ENCODE measurements at regions not wholly inside any gene's neighbourhood (a gene's known extent, or its start where the extent isn't known, plus 50 kb on each side); places are given as distances from the start of the nearest gene placed in this dataset.

GRCh38 chr2:133773854-133774653 lies 205.8 kb upstream of the NCKAP5 start:
- no peak for DNase-seq (ENCODE audit: low spot score in 2 of 2)
- no peaks in the 10 kb centered on the region for H3K4me1 ChIP-seq
- in situ Hi-C loops (cut with MboI; ENCODE audit: low sequenced_read_pairs), result no loop called here
- no peak overlapping the region for H3K4me3 ChIP-seq
- peaks cover 6% of the 10 kb centered on the region; the same call in 1 of the 2 replicates for H3K27me3 ChIP-seq (ENCODE audit: low read depth)
- H3K36me3 ChIP-seq (replicated peaks), result no peaks in the 10 kb centered on the region
- H3K9me3 ChIP-seq, result no peaks in the 10 kb centered on the region

- Histone ChIP-seq H3K4me1 (no peaks in the 10 kb centered on the region), H3K27me3 (ENCODE audit: low read depth) (peaks cover 6% of the 10 kb centered on the region; the same call in 1 of the 2 replicates), H3K36me3 (replicated peaks) (no peaks in the 10 kb centered on the region), H3K9me3 (no peaks in the 10 kb centered on the region), H3K4me3 (no peak overlapping the region)
- in situ Hi-C loops (cut with MboI; ENCODE audit: low sequenced_read_pairs), result no loop called here
- DNase-seq (ENCODE audit: low spot score in 2 of 2), result no peak
Observed at GRCh38 chr2:133774654-133775015, 206.4 kb upstream of the NCKAP5 start.

GRCh38 chr2:133776936-133777573 lies 208.8 kb upstream of the NCKAP5 start:
- DNase-seq (ENCODE audit: low spot score in 2 of 2), result no peak
- peaks cover 6% of the 10 kb centered on the region; the same call in 1 of the 2 replicates for H3K27me3 ChIP-seq (ENCODE audit: low read depth)
- H3K9me3 ChIP-seq, result no peaks in the 10 kb centered on the region
- in situ Hi-C loops (cut with MboI; ENCODE audit: low sequenced_read_pairs), result no loop called here
- H3K36me3 ChIP-seq (replicated peaks), result no peaks in the 10 kb centered on the region
- H3K4me1 ChIP-seq, result no peaks in the 10 kb centered on the region
- no peak overlapping the region for H3K4me3 ChIP-seq

- Histone ChIP-seq H3K4me1 (no peaks in the 10 kb centered on the region), H3K36me3 (replicated peaks) (no peaks in the 10 kb centered on the region), H3K27me3 (ENCODE audit: low read depth) (peaks cover 6% of the 10 kb centered on the region; the same call in 1 of the 2 replicates), H3K9me3 (no peaks in the 10 kb centered on the region), H3K4me3 (no peak overlapping the region)
- DNase-seq (ENCODE audit: low spot score in 2 of 2), result no peak
- in situ Hi-C loops (cut with MboI; ENCODE audit: low sequenced_read_pairs), result no loop called here
Observed at GRCh38 chr2:133777574-133777960, 209.3 kb upstream of the NCKAP5 start.

GRCh38 chr2:133780099-133780996 lies 212.1 kb upstream of the NCKAP5 start:
- peak; percentile 69 to 80 for DNase-seq (ENCODE audit: low spot score in 2 of 2)
- no peaks in the 10 kb centered on the region for H3K9me3 ChIP-seq
- H3K36me3 ChIP-seq (replicated peaks), result no peaks in the 10 kb centered on the region
- H3K27me3 ChIP-seq (ENCODE audit: low read depth), result peaks cover 3% of the 10 kb centered on the region; the same call in 1 of the 2 replicates
- in situ Hi-C loops (cut with MboI; ENCODE audit: low sequenced_read_pairs), result no loop called here
- H3K4me3 ChIP-seq, result no peak overlapping the region
- H3K4me1 ChIP-seq, result no peaks in the 10 kb centered on the region

- Histone ChIP-seq H3K9me3 (no peaks in the 10 kb centered on the region), H3K27me3 (ENCODE audit: low read depth) (no peaks in the 10 kb centered on the region; the same call in 1 of the 2 replicates)
- in situ Hi-C loops (cut with MboI; ENCODE audit: low sequenced_read_pairs), result no loop called here
Observed at GRCh38 chr2:133780997-133781513, 212.8 kb upstream of the NCKAP5 start.

GRCh38 chr2:133787207-133787606 lies 218.9 kb upstream of the NCKAP5 start:
- H3K27me3 ChIP-seq (ENCODE audit: low read depth), result no peaks in the 10 kb centered on the region; the same call in 1 of the 2 replicates
- in situ Hi-C loops (cut with MboI; ENCODE audit: low sequenced_read_pairs), result no loop called here
- no peaks in the 10 kb centered on the region for H3K36me3 ChIP-seq (replicated peaks)
- H3K4me3 ChIP-seq, result no peak overlapping the region
- no peaks in the 10 kb centered on the region for H3K9me3 ChIP-seq
- H3K4me1 ChIP-seq, result no peaks in the 10 kb centered on the region
- DNase-seq (ENCODE audit: low spot score in 2 of 2), result no peak

More at GRCh38 chr2:133780997-133781513, 212.8 kb upstream of the NCKAP5 start:
- no peaks in the 10 kb centered on the region for H3K36me3 ChIP-seq (replicated peaks)
- no peak for DNase-seq (ENCODE audit: low spot score in 2 of 2)
- H3K4me1 ChIP-seq, result no peaks in the 10 kb centered on the region
- H3K4me3 ChIP-seq, result no peak overlapping the region

GRCh38 chr2:133787651-133788050 lies 219.4 kb upstream of the NCKAP5 start:
- Histone ChIP-seq H3K4me1 (no peaks in the 10 kb centered on the region), H3K36me3 (replicated peaks) (no peaks in the 10 kb centered on the region), H3K27me3 (ENCODE audit: low read depth) (no peaks in the 10 kb centered on the region; the same call in 1 of the 2 replicates), H3K4me3 (no peak overlapping the region), H3K9me3 (no peaks in the 10 kb centered on the region)
- in situ Hi-C loops (cut with MboI; ENCODE audit: low sequenced_read_pairs), result no loop called here
- DNase-seq (ENCODE audit: low spot score in 2 of 2), result no peak

GRCh38 chr2:133788386-133788785 lies 220.1 kb upstream of the NCKAP5 start:
- H3K27me3 ChIP-seq (ENCODE audit: low read depth), result no peaks in the 10 kb centered on the region; the same call in 1 of the 2 replicates
- no peaks in the 10 kb centered on the region for H3K4me1 ChIP-seq
- no peak overlapping the region for H3K4me3 ChIP-seq
- DNase-seq (ENCODE audit: low spot score in 2 of 2), result no peak
- no peaks in the 10 kb centered on the region for H3K36me3 ChIP-seq (replicated peaks)
- in situ Hi-C loops (cut with MboI; ENCODE audit: low sequenced_read_pairs), result no loop called here
- H3K9me3 ChIP-seq, result no peaks in the 10 kb centered on the region

GRCh38 chr2:133789743-133790142 lies 221.5 kb upstream of the NCKAP5 start:
- no peak for DNase-seq (ENCODE audit: low spot score in 2 of 2)
- Histone ChIP-seq H3K4me3 (no peak overlapping the region), H3K36me3 (replicated peaks) (no peaks in the 10 kb centered on the region), H3K27me3 (ENCODE audit: low read depth) (no peaks in the 10 kb centered on the region; the same call in 1 of the 2 replicates), H3K4me1 (no peaks in the 10 kb centered on the region), H3K9me3 (no peaks in the 10 kb centered on the region)
- in situ Hi-C loops (cut with MboI; ENCODE audit: low sequenced_read_pairs), result no loop called here

GRCh38 chr2:133790711-133791110 lies 222.4 kb upstream of the NCKAP5 start:
- H3K4me1 ChIP-seq, result no peaks in the 10 kb centered on the region
- H3K27me3 ChIP-seq (ENCODE audit: low read depth), result no peaks in the 10 kb centered on the region; the same call in 1 of the 2 replicates
- in situ Hi-C loops (cut with MboI; ENCODE audit: low sequenced_read_pairs), result no loop called here
- H3K4me3 ChIP-seq, result no peak overlapping the region
- DNase-seq (ENCODE audit: low spot score in 2 of 2), result no peak
- no peaks in the 10 kb centered on the region for H3K9me3 ChIP-seq
- no peaks in the 10 kb centered on the region for H3K36me3 ChIP-seq (replicated peaks)

- in situ Hi-C loops (cut with MboI; ENCODE audit: low sequenced_read_pairs), result no loop called here
- DNase-seq (ENCODE audit: low spot score in 2 of 2), result no peak
- H3K4me1 ChIP-seq, result no peaks in the 10 kb centered on the region
- no peaks in the 10 kb centered on the region for H3K36me3 ChIP-seq (replicated peaks)
- no peak overlapping the region for H3K4me3 ChIP-seq
- H3K9me3 ChIP-seq, result no peaks in the 10 kb centered on the region
- H3K27me3 ChIP-seq (ENCODE audit: low read depth), result no peaks in the 10 kb centered on the region; the same call in 1 of the 2 replicates
Observed at GRCh38 chr2:133791191-133791590, 222.9 kb upstream of the NCKAP5 start.

GRCh38 chr2:133792223-133792622 lies 224.0 kb upstream of the NCKAP5 start:
- no peaks in the 10 kb centered on the region for H3K9me3 ChIP-seq
- H3K4me1 ChIP-seq, result no peaks in the 10 kb centered on the region
- no peak overlapping the region for H3K4me3 ChIP-seq
- H3K36me3 ChIP-seq (replicated peaks), result no peaks in the 10 kb centered on the region
- H3K27me3 ChIP-seq (ENCODE audit: low read depth), result no peaks in the 10 kb centered on the region; the same call in 1 of the 2 replicates
- DNase-seq (ENCODE audit: low spot score in 2 of 2), result no peak
- in situ Hi-C loops (cut with MboI; ENCODE audit: low sequenced_read_pairs), result no loop called here
